HG03097 (cell line): ENCODE measurements at regions not wholly inside any gene's neighbourhood (a gene's known extent, or its start where the extent isn't known, plus 50 kb on each side); places are given as distances from the start of the nearest gene placed in this dataset.
"Not testable (repeated sequence)": the region's sequence is repeated elsewhere in the genome, so short reads cannot be mapped to it uniquely, and the experiment has no call there.

Experiments
- ATAC-seq: cut with Tn5 transposase; IDR thresholded peaks from one replicate; pipeline ENCODE4 v1.9.1; 2021; ENCODE audit not compliant: unreplicated experiment, low FRiP score

DNA sequence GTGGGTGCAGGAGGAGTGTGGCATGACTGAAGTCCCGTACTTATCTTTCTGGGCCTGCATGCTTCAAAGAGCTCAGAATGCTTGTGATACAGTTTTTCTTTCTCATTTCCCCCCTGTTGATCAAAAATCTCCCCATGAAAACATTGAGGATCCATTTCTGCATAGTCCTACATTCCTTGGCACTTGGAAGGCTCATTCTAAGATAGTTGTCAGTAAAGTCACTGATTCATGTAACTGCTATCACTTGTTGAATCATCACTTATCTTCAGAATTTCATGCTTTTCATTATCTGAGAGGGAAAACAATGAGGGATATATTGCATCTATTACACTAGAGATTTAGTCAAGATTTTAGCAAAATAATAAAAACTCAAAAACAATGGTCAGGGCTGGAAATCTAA, 1953.1 kb upstream of the CDH6 start:
- no peak for ATAC-seq

DNA sequence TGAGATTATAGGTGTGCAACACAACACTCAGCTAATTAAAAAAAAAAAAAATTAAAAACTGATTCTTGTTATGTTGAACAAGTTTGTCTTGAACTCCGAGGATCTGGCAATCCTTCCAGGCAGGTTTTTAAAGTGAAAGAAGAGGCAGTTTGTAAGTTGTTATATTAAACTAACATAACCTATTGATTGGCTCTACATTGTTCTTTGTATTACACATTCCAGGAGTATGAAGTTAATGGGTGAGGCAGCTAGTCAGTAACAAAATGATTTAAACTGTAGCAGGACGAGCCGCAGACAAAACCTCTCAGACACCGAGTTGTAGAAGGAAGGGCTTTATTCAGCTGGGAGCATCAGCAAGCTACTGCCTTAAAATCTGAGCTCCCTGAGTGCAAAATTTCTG, 1953.9 kb upstream of the CDH6 start:
- ATAC-seq = no peak

DNA sequence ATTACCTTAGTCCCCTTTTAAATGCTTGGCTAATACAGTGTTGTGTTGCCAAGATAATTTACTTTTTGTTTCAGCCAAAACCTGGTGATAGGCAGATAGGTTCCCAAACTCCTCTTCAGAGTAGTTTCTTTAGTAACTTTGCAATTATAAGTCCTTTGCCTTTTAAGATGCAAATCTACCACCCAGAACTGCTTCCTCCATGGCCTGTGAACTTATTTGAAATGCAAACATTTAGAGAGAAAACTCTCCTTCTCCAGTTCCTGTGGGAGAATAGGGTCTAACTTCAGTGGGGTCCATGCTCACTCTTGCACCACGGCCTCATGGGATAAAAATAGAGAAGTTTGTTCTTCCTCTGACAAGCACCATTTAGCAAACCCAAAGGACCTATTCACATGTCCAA, 1955.4 kb upstream of the CDH6 start:
- no peak for ATAC-seq

DNA sequence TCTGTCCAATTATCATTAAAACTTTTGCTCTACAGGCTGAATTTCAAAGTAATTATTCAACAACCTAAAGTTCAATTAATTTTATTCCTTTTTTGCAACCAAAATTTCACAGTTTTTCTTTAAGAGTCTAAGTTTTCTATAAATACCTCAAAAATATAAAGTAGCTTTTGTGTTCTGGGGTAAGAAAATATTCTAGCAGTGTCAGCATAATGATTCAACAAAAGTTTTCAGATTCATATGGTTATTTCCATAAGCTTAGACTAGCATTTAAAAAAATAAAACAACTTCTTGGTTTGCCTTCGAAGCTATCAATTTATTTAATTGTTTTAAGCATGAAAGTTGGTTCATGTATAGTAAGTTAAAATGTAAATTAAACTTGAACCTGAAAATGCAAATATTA, 1962.3 kb upstream of the CDH6 start:
- ATAC-seq = no peak

DNA sequence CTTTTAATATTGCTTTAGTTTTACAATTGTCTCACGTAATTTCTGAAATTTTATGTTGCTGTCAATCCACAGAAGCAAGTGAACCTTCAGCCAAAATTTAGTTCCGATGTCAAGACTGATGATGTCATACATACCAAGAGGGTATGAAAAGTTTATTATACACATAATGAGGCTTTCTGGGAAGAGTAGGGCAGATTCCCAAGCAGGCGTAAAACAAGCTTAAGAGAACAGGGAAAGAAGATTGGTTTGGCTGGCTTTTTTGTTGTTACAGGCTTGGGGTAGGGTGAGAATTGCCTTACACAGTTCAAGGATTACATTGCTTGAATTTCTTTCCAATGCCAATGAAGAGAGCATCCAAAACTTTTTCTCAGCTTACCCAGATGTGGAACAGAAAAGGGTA, 1962.9 kb upstream of the CDH6 start:
- ATAC-seq = no peak

DNA sequence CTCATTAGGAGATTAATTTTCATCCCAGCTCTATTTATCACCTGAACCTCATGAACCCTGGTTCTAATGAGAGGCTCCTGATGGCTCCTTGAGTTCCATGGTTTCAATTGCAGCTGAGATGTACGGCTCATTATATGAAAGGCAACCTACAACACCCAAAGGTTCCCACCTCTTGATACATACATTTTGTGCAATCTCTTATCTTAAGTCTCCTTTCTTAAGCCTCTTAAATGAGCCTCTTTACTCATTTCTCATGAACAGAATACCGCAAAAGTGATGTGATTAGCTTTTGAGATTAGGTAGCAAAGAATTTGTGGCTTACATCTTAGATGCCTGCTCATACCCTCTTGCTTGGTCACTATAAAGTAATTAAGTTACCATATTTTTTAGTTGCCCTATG, 1964.0 kb upstream of the CDH6 start:
- ATAC-seq = no peak

DNA sequence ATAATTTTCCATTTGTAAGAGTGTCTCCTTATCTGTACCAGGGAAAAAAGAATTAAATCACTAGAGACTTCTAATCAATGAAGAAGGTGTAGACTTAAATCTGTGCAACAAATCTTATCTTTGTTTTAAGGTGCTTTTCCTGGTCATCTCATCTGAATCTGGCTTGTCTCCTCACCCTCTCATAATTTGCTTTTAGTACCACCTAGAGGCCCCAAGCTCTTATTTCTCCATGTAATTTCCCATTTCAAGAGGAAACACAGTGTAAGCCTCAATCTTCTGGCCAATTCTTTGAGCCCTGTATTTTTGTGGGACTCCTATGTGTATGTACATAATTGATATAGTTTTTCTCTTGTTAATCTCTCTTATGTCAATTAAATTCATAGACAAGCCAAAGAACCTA, 1975.3 kb upstream of the CDH6 start:
- no peak for ATAC-seq

DNA sequence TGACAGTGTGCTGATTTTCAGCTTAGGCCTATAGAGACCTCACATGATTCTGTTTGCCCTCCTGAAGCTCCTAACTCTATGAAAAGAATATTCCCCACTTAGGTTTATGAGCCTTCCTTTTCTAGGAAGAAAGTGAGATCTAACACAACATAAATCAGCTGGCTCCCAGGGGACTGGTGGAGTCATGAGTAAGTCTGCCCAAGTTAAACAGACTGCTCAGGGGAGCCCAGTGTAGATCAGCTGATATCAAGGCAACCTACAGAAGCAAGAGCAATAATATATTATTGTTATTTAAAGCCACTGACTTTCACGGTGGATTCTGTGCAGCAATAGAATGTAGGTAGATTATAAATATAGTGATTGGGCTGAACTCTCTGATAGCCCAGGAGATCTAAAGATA, 1978.6 kb upstream of the CDH6 start:
- ATAC-seq = no peak

DNA sequence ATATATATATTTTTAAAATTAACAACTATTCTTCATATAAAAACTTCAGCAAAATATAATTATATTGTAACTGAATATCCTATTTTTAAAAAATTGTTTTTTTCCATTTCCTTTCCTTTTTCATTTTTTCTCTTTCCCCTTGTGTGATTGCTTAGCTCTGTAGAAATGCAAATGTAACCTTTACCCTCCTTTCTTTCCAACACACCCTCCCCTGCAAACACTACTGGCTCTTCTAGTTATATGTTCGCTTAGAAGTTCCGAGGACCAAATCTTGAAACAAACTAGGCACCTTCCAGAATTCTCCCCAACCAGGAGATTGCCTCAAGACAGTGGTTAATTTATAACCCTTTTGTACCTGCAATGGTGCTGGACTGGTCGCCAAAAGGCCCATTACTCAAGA, 1980.0 kb upstream of the CDH6 start:
- ATAC-seq = no peak

DNA sequence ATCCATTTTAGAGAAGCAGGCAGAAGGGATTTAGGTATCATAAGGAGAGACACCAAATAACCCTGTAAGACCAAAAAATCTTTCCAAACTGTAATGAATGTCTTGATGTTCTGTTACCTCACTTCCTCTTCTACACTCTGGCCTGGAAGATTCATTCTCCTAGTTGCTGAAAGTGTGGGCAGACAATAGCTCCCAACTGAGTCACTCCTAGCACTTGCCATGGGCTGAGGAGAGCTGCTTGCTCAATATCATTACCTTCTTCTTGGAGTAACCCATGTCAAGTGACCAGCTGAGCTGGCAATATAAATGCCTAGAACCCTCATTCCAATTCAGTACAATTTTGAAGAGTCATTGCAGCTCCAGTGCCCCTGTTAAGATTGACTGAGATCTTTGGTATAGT, 1985.5 kb upstream of the CDH6 start:
- no peak for ATAC-seq

DNA sequence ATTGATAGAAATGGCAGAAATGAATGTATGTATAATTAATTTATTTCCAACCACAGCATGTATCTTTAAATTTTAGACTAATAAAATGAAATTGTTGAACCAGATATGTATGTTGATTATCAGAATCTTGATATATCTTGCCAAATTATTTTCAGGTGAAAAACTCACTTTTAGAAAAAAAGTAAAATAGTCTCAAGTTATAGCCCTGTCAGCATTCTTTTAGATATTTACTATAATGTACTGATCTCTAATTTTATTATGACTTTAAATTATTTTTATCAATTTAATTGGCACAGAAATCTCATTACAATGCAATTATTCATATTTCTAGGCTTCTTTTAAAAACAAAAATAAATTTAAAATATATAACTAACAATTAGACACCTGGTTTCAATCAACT, 1990.4 kb upstream of the CDH6 start:
- no peak for ATAC-seq

DNA sequence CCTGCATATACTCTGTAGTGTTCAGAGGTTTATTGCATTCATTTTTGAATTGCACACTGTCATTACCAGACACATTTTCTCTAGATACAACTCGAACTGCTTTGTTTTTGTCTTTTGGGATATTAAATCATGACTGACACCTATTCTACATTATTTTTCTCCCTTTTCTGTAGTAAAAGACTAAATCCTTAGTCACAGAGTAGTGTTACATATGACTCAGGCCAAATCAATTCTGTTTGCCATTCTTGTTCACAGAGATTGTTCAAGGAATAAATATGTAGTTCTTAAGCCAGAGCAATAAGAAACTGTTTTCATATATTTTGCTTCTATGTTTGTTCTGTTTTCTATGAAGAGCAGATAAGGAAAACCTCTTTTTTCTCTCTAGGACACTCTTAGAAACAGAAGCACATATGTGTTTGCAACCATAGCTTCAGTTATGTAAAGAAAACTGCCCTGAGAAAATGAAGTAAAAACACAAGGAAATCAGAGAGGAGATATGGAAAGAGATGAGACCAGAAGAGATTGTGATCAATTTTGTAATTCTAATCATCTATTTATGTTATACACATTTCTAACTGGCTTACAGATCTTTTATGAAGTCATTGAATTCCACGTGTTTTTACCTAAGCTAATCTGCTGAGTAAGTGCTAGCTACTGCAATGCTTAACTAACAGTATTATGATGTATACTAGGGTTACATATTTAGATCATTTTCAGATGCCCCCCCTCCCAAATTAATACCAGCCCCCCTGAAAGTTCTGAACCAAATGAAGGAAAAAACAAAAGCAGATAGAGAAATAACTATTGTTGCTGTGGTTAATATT, 1995.6 kb upstream of the CDH6 start:
- no peak for ATAC-seq

DNA sequence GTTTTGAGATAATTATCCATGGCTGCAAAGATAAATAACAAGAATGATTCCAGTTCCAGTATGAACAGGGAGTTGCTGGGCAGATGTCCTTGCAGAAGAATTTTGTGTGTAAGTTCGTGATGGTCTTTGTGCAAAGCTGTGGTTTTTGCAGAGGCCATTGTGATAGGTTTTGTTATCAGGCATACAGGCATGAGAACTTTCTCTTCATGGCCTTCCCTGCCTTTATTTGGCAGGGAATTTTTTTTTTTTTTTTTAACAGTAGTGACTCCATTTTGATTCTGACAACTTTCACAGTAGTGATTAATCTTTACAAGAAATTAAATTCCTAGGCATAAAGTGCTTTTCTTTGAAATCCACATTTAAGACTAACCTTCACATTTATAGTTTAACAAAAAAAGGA, 1999.5 kb upstream of the CDH6 start:
- no peak for ATAC-seq

DNA sequence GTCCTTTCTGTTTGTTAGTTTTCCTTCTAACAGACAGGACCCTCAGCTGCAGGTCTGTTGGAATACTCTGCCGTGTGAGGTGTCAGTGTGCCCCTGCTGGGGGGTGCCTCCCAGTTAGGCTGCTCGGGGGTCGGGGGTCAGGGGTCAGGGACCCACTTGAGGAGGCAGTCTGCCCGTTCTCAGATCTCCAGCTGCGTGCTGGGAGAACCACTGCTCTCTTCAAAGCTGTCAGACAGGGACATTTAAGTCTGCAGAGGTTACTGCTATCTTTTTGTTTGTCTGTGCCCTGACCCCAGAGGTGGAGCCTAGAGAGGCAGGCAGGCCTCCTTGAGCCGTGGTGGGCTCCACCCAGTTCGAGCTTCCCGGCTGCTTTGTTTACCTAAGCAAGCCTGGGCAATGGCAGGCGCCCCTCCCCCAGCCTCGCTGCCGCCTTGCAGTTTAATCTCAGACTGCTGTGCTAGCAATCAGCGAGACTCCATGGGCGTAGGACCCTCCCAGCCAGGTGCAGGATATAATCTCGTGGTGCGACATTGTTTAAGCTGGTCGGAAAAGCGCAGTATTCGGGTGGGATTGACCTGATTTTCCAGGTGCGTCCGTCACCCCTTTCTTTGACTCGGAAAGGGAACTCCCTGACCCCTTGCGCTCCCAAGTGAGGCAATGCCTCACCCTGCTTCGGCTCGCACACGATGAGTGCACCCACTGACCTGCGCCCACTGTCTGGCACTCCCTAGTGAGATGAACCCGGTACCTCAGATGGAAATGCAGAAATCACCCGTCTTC, 2002.0 kb upstream of the CDH6 start:
- ATAC-seq = not testable (repeated sequence)

DNA sequence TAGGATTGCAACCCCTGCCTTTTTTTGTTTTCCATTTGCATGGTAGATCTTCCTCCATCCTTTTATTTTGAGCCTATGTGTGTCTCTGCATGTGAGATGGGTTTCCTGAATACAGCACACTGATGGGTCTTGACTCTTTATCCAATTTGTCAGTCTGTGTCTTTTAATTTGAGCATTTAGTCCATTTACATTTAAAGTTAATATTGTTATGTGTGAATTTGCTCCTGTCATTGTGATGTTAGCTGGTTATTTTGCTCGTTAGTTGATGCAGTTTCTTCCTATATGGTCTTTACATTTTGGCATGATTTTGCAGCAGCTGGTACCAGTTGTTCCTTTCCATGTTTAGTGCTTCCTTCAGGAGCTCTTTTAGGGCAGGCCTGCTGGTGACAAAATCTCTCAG, 2003.1 kb upstream of the CDH6 start:
- not testable (repeated sequence) for ATAC-seq

DNA sequence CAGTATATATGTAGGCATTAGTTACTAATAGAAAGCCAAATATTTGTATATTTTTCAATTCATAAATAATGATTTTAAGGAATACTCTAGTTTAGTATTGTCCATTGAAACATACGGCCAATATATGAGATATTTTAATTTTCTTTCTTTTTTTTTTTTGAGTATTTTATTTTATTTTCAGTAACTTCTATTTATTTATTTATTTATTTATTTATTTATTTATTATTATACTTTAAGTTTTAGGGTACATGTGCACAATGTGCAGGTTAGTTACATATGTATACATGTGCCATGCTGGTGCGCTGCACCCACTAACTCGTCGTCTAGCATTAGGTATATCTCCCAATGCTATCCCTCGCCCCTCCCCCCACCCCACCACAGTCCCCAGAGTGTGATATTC, 2007.1 kb upstream of the CDH6 start:
- not testable (repeated sequence) for ATAC-seq

DNA sequence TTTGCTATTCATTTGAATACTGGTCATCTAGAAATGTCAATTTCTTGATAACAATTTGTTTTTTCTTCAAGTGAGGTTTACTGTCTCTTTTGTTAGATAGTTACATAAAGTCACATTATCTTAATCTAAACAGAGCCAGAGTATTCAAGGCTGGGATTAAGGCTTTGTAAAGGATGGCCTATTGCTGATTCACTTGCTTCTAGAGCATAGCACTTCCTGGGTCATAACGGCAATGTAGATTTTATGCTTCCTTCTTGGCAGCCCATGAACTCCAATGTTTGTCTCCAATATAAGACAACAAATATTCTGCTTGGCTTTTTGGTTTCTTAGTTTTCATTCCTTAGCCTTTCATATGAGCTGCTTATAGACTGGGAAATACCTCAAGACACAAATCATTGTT, 2007.9 kb upstream of the CDH6 start:
- no peak for ATAC-seq

DNA sequence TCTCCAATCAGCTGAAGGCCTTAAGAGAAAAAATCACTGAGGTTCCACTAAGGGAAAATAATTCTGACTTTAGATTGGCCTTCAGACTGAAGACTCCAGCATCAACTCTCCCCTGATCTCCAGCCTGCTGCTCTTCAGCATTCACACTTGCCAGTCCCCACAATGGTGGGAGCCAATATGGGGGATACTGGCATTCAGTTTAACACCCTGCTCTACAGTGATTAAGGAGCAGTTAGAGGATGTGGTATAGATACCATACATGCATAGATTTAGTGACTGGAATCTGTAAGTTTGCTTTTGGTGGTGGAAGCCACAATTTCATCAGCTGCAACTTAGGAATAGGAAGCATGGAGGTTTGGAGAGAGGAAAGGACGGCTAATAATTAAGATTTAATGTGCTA, 2017.7 kb upstream of the CDH6 start:
- ATAC-seq = no peak

DNA sequence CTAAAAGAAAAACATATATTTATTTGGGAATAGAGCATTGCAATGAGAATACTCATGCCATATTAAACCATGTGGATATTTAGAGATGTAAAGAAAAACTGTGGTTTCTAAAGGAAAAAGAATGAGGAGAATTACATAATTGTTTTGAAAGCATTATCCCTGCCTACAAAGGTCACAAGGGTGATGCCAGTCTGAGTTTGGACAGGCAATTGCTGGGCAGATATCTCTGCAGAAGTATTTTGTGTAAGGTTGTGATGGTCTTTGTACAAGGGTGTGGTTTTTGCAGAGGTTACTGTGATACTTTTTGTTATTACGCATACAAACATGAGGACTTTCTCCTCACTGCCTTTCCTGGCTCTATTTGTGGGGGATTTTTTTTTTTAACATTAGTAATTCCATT, 2022.9 kb upstream of the CDH6 start:
- ATAC-seq = no peak

DNA sequence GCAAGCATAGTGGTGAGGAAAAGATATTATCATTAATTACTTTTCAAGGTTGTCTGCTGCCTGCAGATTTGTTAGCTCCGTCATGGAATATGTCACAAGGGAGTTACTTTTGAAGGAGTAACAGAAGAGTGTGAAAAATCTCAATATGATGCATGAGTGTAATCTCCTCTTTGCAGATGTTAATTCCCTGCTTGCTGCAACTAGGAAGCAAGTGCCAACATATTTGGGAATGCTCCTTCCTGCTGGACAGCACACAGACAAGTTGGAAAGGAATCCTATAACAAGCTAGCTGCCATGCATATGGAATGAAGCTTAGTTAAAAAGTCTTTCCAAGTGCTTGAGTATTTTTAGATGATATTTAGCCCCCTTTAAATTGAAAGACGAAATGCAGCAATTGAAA, 2023.6 kb upstream of the CDH6 start:
- no peak for ATAC-seq

DNA sequence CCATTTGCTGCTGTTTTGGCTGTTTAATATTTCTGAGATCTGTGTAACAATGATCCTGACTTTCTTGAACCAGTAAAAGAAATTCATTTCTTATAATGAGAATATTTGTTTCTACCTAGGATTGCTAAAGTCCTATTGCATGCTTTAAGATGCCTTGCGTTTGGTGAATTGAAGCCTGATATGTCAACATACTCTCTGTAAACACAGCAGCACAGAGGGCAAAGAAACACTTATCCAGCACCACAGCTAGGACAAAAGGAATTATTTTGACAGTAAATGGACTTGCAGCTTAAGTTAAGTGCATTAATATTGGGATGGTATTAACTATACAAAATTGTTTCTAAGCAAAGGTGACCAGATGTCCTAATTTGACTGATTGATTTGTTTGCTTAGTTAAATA, 2031.2 kb upstream of the CDH6 start:
- no peak for ATAC-seq
